Natural killer cell treated with Interleukin-12 subunit alpha and Interleukin-12 subunit beta and Interleukin-15 and Interleukin-18, amount 100 ng/mL, for 72 hours (primary cell): ENCODE measurements at regions not wholly inside any gene's neighbourhood (a gene's known extent, or its start where the extent isn't known, plus 50 kb on each side); places are given as distances from the start of the nearest gene placed in this dataset.

ENCODE experiments used
- ATAC-seq, 2 donors: fragments of 150-1000 bp; cut with Tn5 transposase in 1 of 2; sonication (Bioruptor Pico), chemical (Tn5 transposase) in 1 of 2; 2 replicates each; pipeline ENCODE4 v1.10.0; 2021
- DNase-seq: peaks from one replicate; pipeline ENCODE4 v3.0.0; 2022; ENCODE audit warnings: low spot score
- H3K27ac Mint-ChIP-seq, 2 donors: 1 replicate in 1 of 2; 2 replicates in 1 of 2; pipeline ENCODE4 v1.8.0; 2022; ENCODE audit warnings: mixed read lengths in 2 of 2, mild to moderate bottlenecking in 1 of 2, moderate library complexity in 1 of 2
- H3K27me3 Mint-ChIP-seq, 2 donors: 1 replicate in 1 of 2; 2 replicates in 1 of 2; pipeline ENCODE4 v1.8.0; 2022; ENCODE audit warnings: mixed read lengths in 2 of 2
- H3K36me3 Mint-ChIP-seq: one replicate; pipeline ENCODE4 v1.8.0; 2022; ENCODE audit warnings: mixed read lengths
- H3K4me1 Mint-ChIP-seq, 2 donors: 1 replicate in 1 of 2; 2 replicates in 1 of 2; pipeline ENCODE4 v1.8.0; 2022; ENCODE audit warnings: low read depth in 2 of 2, mixed read lengths in 2 of 2, mild to moderate bottlenecking in 1 of 2
- H3K4me3 Mint-ChIP-seq: one replicate; pipeline ENCODE4 v1.8.0; 2022; ENCODE audit warnings: mixed read lengths
- H3K9me3 Mint-ChIP-seq: 2 replicates; pipeline ENCODE4 v1.8.0; 2022; ENCODE audit warnings: mixed read lengths

DNA sequence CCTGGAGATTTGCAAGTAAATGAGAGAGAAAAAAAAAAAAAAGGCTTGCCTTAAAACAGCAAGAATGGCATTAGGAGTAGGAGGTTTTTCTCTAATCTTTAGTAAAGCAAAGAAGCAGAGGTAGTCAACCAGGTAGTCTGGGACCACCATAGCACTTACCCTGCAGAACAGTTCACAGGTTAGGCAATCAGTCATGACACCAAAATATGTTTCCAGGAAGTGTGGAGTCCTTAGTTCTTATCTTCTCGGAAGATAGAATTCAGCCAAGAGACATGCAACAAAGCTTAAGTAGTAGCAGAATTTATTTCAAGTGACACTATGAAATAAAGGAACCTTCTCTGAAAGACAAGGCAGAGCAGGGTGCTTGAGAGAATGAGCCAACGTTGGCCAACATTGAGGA, 295.8 kb downstream of the IPO8 start:
- no peak overlapping the region for H3K27ac Mint-ChIP-seq
- no peak for ATAC-seq
- peaks cover 6% of the 10 kb centered on the region for H3K9me3 Mint-ChIP-seq
- H3K36me3 Mint-ChIP-seq = no peaks in the 10 kb centered on the region
- H3K27me3 Mint-ChIP-seq = no peaks in the 10 kb centered on the region
- no peak for DNase-seq
- no peaks in the 10 kb centered on the region for H3K4me1 Mint-ChIP-seq
- no peak overlapping the region for H3K4me3 Mint-ChIP-seq

DNA sequence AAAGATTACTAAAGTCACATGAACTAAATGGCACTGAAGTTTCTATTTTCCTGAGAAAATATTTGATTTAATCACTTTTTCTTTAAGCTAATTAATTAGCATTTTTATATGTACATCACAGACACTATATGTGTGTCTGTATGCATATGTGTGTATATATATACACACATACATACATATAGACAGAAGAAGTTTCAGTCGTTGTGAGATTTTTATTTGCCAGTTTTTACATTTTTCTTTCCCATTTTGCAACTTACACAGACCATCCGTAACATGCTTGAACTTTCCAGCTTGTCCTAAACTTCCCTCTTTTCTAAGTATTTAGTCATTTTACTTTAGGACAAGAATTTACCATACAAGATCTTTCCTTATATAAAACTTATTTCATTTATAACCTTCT, 299.1 kb downstream of the IPO8 start:
- Mint-ChIP-seq H3K27me3 (no peaks in the 10 kb centered on the region), H3K36me3 (no peaks in the 10 kb centered on the region), H3K4me1 (no peaks in the 10 kb centered on the region), H3K4me3 (no peak overlapping the region), H3K9me3 (peaks cover 5% of the 10 kb centered on the region), H3K27ac (no peak overlapping the region)
- ATAC-seq (no peak), DNase-seq (no peak)

DNA sequence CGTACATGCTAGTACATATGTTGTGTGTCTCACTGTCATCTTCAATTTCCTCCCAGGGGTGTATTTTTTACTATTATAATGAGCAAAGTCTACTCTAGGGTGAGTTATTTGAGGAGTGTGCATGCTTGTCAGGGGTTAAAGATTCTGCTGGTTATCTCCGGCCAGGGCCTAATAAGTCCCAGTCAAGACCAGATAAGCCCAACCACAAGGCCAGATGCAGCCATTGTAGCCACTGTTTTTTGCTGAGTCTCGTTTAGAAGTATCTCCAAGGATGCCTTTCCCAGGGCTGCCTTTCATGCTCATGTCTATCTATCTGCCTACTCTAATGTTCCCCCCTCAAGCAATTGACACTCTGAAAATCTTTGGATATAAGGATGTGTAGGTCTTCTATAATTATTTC, 300.5 kb downstream of the IPO8 start:
- DNase-seq (no peak), ATAC-seq (no peak)
- Mint-ChIP-seq H3K4me1 (no peaks in the 10 kb centered on the region), H3K4me3 (no peak overlapping the region), H3K27ac (no peak overlapping the region), H3K9me3 (peaks cover 12% of the 10 kb centered on the region), H3K27me3 (no peaks in the 10 kb centered on the region), H3K36me3 (no peaks in the 10 kb centered on the region)

DNA sequence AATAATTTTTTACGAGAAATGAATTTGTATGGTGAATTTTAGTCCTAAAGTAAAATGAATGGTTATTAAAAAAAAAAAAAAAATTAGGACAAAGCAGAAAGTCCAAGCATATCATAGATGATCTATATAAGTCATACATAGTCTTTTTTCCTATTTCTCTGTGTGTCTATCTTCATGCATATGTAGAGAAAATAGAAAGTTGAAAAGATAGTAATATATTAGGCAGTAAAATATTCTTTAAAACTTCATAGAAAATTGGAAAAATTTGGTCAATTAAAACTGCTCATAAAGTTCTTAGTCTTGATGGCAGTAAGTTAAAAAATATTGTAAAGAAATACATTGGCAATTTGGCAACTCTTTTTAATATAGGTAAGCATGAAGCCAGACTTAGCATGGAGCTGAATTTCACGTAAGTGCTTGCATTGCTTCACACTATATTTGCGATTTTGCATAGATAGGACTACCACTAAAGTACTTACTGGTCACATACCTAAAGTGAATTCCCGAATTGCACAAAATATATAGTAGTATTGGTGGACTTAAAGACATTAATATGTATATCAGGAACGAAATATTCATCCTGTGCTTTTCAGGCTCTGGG, 303.8 kb downstream of the IPO8 start:
- Mint-ChIP-seq H3K4me1 (no peaks in the 10 kb centered on the region), H3K27me3 (no peaks in the 10 kb centered on the region), H3K4me3 (no peak overlapping the region), H3K36me3 (no peaks in the 10 kb centered on the region), H3K9me3 (peaks cover 19% of the 10 kb centered on the region), H3K27ac (no peak overlapping the region)
- DNase-seq (no peak), ATAC-seq (no peak)

DNA sequence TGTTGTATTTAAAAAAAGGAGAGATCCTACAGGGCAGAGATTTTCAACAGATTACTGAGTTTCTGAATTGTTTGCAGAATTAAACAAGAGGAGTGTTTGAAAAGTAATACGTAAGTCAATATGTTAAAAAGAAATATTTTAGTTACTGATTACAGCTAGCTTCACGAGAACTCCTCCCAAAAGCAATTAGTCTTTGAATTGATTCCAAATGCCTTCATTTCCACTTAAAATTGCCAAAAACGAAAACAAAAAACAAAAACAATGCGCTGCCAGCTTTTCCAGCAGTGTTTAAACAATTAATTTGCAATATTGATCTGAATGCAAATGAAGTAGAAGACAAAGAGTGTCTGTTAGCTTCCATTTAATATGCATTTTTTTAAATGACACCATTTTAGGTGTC, 310.0 kb downstream of the IPO8 start:
- H3K36me3 Mint-ChIP-seq = no peaks in the 10 kb centered on the region
- H3K27me3 Mint-ChIP-seq = no peaks in the 10 kb centered on the region
- H3K4me3 Mint-ChIP-seq = no peak overlapping the region
- H3K27ac Mint-ChIP-seq = no peak overlapping the region
- ATAC-seq (no peak), DNase-seq (no peak)
- peaks cover 11% of the 10 kb centered on the region for H3K9me3 Mint-ChIP-seq
- no peaks in the 10 kb centered on the region for H3K4me1 Mint-ChIP-seq

DNA sequence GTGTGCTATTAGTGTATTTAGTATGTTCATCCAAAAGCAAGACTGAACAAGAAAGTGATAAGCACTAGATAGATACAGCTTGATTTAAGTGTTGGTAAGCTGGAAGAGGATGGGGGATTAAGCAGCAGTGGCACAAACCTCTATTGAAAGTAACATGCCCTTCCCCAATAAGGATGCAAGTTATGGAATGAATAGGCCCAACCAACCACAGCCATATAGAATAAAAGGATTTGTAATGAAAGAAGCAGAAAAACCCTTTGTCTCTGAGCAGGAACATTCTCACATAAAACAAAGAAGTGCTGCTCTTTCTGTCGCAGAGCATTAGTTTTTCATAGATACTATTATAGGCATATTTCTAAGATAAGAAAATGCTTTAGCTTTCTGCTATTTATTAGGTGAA, 310.7 kb downstream of the IPO8 start:
- H3K4me1 Mint-ChIP-seq = no peaks in the 10 kb centered on the region
- H3K27me3 Mint-ChIP-seq = no peaks in the 10 kb centered on the region
- no peak overlapping the region for H3K4me3 Mint-ChIP-seq
- DNase-seq (no peak), ATAC-seq (no peak)
- no peak overlapping the region for H3K27ac Mint-ChIP-seq
- H3K9me3 Mint-ChIP-seq = peaks cover 5% of the 10 kb centered on the region
- H3K36me3 Mint-ChIP-seq = no peaks in the 10 kb centered on the region

DNA sequence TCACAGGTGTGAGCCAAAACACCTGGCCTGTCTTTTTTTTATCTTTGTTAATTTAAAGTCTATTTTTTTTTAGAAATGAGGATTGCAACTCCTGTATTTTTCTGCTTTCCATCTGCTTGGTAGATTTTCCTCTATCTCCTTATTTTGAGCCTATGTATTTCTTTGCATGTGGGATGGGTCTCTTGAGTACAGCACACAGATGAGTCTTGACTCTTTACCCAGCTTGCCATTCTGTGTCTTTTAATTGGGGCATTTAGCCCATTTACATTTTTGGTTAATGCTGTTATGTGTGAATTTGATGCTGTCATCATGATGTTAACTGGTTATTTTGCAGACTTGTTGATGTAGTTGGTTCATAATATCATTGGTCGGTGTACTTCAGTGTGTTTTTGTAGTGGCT, 317.4 kb downstream of the IPO8 start:
- Mint-ChIP-seq H3K4me1 (no peaks in the 10 kb centered on the region), H3K4me3 (no peak overlapping the region), H3K27ac (no peak overlapping the region), H3K27me3 (no peaks in the 10 kb centered on the region), H3K36me3 (peaks cover 9% of the 10 kb centered on the region), H3K9me3 (peaks cover 17% of the 10 kb centered on the region)
- no peak for ATAC-seq
- DNase-seq = no peak

DNA sequence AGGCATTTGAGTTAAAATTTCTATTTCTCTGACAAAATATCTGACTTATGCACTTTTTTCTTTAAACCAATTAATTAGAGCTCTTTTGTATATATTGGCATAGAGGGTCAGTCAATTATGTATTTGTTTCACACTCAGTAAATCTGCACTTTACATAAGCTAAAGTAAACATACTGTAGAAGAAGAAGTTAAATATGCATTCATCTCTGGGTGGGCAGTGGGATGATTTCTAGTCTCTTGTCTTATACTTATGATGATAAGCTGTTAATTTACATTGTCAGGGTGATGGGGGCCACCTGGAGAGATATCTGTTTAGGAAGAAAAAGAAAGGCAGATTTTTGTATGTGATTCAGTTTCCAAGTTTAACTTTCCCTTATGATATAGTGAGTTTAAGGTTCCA, 330.8 kb downstream of the IPO8 start:
- ATAC-seq (no peak), DNase-seq (no peak)
- H3K9me3 Mint-ChIP-seq = peaks cover 17% of the 10 kb centered on the region
- no peaks in the 10 kb centered on the region for H3K4me1 Mint-ChIP-seq
- no peak overlapping the region for H3K27ac Mint-ChIP-seq
- H3K36me3 Mint-ChIP-seq = no peaks in the 10 kb centered on the region
- H3K27me3 Mint-ChIP-seq = no peaks in the 10 kb centered on the region
- H3K4me3 Mint-ChIP-seq = no peak overlapping the region

DNA sequence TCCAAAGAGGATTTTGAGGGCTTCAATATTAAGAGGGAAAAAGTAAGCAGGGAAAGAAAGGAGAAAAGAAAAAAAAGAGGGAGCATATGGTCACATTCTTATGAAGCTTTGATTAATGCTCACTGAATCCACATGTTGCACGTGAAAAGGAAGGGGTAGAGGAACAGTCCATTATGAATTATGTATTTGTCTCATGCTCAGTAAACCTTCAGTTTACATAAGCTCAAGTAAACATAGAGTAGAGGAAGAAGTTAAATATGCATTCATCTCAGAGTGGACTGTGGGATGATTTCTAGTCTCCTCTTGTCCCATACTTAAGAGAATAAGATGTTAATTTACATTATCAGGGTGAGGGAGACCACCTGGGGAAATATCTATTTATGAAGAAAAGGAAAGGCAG, 334.5 kb downstream of the IPO8 start:
- no peak for DNase-seq
- Mint-ChIP-seq H3K4me3 (no peak overlapping the region), H3K9me3 (peaks cover 11% of the 10 kb centered on the region)

DNA sequence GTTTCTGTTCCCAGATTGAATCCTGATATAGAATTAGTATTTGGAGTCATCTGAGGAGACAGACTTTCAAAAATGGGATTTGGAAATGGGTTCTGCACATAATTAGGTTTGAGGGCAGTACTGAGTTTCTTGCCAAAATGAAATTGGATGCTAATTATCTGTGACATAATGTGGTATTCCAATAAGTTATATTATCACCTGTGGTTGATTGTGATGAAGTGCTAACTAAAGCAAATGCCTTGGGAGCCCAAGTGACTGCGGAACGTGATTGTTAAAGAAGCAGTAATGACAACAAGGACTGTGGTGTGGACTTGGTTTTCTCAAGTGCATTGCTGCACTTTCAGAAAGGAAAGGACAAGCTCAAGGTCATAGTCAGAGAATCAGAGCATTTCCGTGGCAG, 337.0 kb downstream of the IPO8 start:
- Mint-ChIP-seq H3K27me3 (no peaks in the 10 kb centered on the region), H3K27ac (no peak overlapping the region), H3K4me3 (no peak overlapping the region), H3K36me3 (no peaks in the 10 kb centered on the region), H3K4me1 (no peaks in the 10 kb centered on the region), H3K9me3 (peaks cover 11% of the 10 kb centered on the region)
- no peak for ATAC-seq
- DNase-seq = no peak

More for the DNA sequence above, 334.5 kb downstream of the IPO8 start:
- ATAC-seq = no peak
- no peaks in the 10 kb centered on the region for H3K4me1 Mint-ChIP-seq
- no peaks in the 10 kb centered on the region for H3K27me3 Mint-ChIP-seq
- H3K36me3 Mint-ChIP-seq = no peaks in the 10 kb centered on the region
- no peak overlapping the region for H3K27ac Mint-ChIP-seq

DNA sequence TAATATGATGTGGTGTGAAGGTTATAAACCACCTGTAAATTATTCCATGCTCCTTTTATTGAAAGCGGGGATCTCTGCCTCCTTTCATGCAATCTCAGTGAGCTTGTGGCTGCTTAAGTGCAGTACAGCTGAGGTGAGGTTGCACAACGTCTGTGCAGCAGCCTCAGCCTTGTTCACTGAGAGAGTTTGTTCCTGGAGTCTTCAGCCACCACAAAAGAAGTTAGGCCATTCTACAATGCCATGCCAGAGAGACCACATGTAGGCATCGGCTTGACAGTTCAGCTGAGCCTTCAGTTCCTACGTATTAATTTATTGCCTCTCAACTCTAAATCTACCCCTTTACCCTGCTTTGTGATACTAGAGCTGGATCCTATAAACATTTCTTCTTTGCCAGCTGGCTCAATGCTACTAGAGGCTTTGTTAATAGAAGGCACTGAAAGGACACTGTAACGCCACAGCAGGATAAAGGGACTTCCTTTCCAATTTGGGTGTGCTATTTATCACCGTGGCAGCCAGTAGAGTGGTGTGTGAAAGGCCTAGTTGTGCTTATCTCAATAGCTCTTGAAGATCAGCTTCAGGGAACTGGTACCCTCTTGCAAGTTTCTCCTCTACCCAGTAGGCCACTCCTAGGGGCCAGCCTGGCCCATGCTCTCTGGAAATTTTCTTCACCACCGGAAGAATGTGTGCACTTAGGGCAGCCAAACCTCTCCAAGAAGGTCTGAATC, 337.7 kb downstream of the IPO8 start:
- peaks cover 11% of the 10 kb centered on the region for H3K9me3 Mint-ChIP-seq
- H3K36me3 Mint-ChIP-seq = no peaks in the 10 kb centered on the region
- H3K27ac Mint-ChIP-seq = no peak overlapping the region
- no peaks in the 10 kb centered on the region for H3K4me1 Mint-ChIP-seq
- no peak for ATAC-seq
- H3K4me3 Mint-ChIP-seq = no peak overlapping the region
- no peak for DNase-seq
- no peaks in the 10 kb centered on the region for H3K27me3 Mint-ChIP-seq

DNA sequence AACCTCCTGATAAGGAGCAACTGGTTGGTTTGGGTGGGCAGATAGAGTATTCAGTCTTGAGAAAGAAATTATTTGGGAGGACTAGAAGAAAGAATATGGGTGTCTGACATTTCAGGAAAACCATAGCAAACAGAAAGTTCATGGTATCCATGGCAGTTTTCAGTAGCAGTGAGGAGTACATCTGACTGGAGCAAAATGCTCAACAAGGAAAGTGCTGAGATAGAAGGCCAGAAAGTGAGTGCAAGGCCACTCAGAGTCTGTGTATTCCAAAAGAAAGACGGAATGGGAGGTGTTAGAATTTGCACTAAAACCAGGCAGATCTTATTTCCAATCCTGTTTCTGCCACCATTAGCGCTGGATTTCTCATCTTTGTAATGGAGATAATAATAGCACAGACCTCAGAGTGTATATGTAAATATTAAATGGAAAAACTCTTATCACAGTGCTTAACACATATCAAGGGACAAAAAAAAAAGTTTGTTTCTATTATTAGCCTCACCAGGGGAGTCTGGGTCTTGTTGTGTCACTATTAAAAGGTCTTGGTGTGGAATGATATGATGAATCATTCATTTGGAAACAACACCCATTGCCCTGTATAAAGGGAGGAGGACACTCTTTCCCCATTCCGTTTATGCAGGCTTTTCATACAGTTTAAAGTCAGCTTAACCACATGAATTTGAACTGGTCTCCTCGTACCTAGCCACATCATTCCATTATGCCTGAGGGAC, 349.8 kb downstream of the IPO8 start:
- no peaks in the 10 kb centered on the region for H3K36me3 Mint-ChIP-seq
- no peaks in the 10 kb centered on the region for H3K27me3 Mint-ChIP-seq
- H3K27ac Mint-ChIP-seq = no peak overlapping the region
- H3K4me3 Mint-ChIP-seq = no peak overlapping the region
- no peaks in the 10 kb centered on the region for H3K4me1 Mint-ChIP-seq
- peaks cover 5% of the 10 kb centered on the region for H3K9me3 Mint-ChIP-seq
- DNase-seq (no peak), ATAC-seq (no peak)

DNA sequence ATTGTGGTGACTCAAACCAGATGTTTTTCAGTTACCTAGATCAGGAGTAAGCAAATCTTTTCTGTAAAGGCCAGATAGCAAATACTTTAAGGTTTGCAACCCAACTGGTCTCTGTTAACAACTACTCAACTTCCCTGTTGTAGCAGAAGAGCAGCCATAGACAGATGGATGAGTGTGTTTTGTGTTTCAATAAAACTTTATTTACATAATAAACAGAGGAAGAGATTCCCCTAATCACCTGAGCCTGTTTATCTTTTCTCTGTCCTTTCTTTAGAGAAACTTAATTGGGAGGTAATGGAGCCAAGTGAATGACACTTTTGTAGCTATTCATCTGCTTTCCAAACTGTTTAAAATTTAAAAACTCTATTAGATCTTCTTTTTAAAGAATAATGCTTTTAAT, 365.1 kb downstream of the IPO8 start:
- H3K4me3 Mint-ChIP-seq = no peak overlapping the region
- H3K4me1 Mint-ChIP-seq = no peaks in the 10 kb centered on the region
- no peak for DNase-seq
- no peaks in the 10 kb centered on the region for H3K27me3 Mint-ChIP-seq
- no peaks in the 10 kb centered on the region for H3K36me3 Mint-ChIP-seq
- ATAC-seq = no peak
- H3K27ac Mint-ChIP-seq = no peak overlapping the region
- no peaks in the 10 kb centered on the region for H3K9me3 Mint-ChIP-seq

DNA sequence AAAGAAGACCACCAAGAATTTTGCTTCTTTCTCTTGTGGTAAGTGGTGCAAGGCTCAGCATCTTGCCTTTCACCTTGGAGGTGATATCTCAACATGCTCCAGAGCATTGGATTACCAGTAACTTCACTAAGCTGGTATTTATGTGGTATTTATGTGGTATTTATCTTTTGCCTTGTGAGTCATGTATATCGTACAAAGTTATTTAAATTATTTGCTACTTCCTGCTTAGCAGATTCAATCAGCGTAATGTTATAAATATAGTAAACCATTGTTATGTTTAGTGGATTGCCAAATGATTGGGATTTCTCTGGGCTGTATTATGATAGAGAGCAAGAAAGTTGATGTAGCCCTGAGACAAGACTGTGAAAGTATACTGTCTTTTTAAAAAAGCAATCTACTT, 366.4 kb downstream of the IPO8 start:
- no peaks in the 10 kb centered on the region for H3K4me1 Mint-ChIP-seq
- no peak overlapping the region for H3K4me3 Mint-ChIP-seq
- ATAC-seq = no peak
- H3K27me3 Mint-ChIP-seq = no peaks in the 10 kb centered on the region
- DNase-seq = no peak
- H3K36me3 Mint-ChIP-seq = no peaks in the 10 kb centered on the region
- no peaks in the 10 kb centered on the region for H3K9me3 Mint-ChIP-seq
- H3K27ac Mint-ChIP-seq = no peak overlapping the region
